NB4 (cell line): ENCODE measurements at regions not wholly inside any gene's neighbourhood (a gene's known extent, or its start where the extent isn't known, plus 50 kb on each side); places are given as distances from the start of the nearest gene placed in this dataset.

Experiments used
- MAX ChIP-seq: IDR thresholded peaks from 2 replicates; pipeline ENCODE4 v1.6.1; 2011; ENCODE audit warnings: low read depth, low read length
- MYC ChIP-seq: IDR thresholded peaks from 2 replicates; pipeline ENCODE4 v1.6.1; 2011; ENCODE audit warnings: low read depth, low read length
- POLR2A ChIP-seq: IDR thresholded peaks from 2 replicates; pipeline ENCODE4 v1.6.1; 2011; ENCODE audit warnings: mild to moderate bottlenecking; ENCODE audit not compliant: insufficient read length; ENCODE audit errors: extremely low read depth
- TF ChIP-seq, protein P1 (sequence below): IDR thresholded peaks from one replicate; pipeline ENCODE4 v1.5.1; 2012; ENCODE audit warnings: low read depth, low read length

GRCh38 chr6:86869500-86869899 lies 67.8 kb upstream of the HTR1E start:
- TF ChIP-seq, protein P1, sequence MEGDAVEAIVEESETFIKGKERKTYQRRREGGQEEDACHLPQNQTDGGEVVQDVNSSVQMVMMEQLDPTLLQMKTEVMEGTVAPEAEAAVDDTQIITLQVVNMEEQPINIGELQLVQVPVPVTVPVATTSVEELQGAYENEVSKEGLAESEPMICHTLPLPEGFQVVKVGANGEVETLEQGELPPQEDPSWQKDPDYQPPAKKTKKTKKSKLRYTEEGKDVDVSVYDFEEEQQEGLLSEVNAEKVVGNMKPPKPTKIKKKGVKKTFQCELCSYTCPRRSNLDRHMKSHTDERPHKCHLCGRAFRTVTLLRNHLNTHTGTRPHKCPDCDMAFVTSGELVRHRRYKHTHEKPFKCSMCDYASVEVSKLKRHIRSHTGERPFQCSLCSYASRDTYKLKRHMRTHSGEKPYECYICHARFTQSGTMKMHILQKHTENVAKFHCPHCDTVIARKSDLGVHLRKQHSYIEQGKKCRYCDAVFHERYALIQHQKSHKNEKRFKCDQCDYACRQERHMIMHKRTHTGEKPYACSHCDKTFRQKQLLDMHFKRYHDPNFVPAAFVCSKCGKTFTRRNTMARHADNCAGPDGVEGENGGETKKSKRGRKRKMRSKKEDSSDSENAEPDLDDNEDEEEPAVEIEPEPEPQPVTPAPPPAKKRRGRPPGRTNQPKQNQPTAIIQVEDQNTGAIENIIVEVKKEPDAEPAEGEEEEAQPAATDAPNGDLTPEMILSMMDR = no peak
- no peak for TF ChIP-seq POLR2A
- TF ChIP-seq MYC = no peak
- no peak for TF ChIP-seq MAX
